ENCODE measurements at regions not wholly inside any gene's neighbourhood (a gene's known extent, or its start where the extent isn't known, plus 50 kb on each side); places are given as distances from the start of the nearest gene placed in this dataset.

- Histone ChIP-seq H3K27ac (ENCODE audit: insufficient read depth, low read length, poor library complexity, severe bottlenecking) (no peak overlapping the region), H3K4me1 (ENCODE audit: control insufficient read depth, insufficient read depth, low read length, poor library complexity, severe bottlenecking) (no peaks in the 10 kb centered on the region), H3K27me3 (ENCODE audit: control insufficient read depth, insufficient read depth, low read length) (no peaks in the 10 kb centered on the region), H3K4me3 (ENCODE audit: low read depth, low read length) (no peak overlapping the region), H3K9me3 (ENCODE audit: control insufficient read depth in 2 of 2, low read length in 2 of 2) (no peaks in the 10 kb centered on the region), H3K36me3 (ENCODE audit: control insufficient read depth, insufficient read depth, low read length) (no peaks in the 10 kb centered on the region)
- Mint-ChIP-seq H3K9me3 (no peaks in the 10 kb centered on the region), H3K27me3 (peaks cover 5% of the 10 kb centered on the region), H3K4me1 (peaks cover 0 to 6% (median 3%) of the 10 kb centered on the region in 4 donors), H3K36me3 (no peaks in the 10 kb centered on the region), H3K4me3 (no peak overlapping the region), H3K27ac (no peak overlapping the region)
- DNase-seq (no peak), ATAC-seq (ENCODE audit: low read depth in 2 of 2) (no peak)
Observed at GRCh38 chr12:89845767-89846166, 137.1 kb upstream of the ATP2B1 start.

- Histone ChIP-seq H3K36me3 (ENCODE audit: control insufficient read depth, insufficient read depth, low read length) (no peaks in the 10 kb centered on the region), H3K27me3 (ENCODE audit: control insufficient read depth, insufficient read depth, low read length) (no peaks in the 10 kb centered on the region), H3K9me3 (ENCODE audit: control insufficient read depth in 2 of 2, low read length in 2 of 2) (no peaks in the 10 kb centered on the region), H3K4me1 (ENCODE audit: control insufficient read depth, insufficient read depth, low read length, poor library complexity, severe bottlenecking) (no peaks in the 10 kb centered on the region), H3K4me3 (ENCODE audit: low read depth, low read length) (no peak overlapping the region), H3K27ac (ENCODE audit: insufficient read depth, low read length, poor library complexity, severe bottlenecking) (no peak overlapping the region)
- Mint-ChIP-seq H3K4me3 (no peak overlapping the region), H3K27me3 (peaks cover 5% of the 10 kb centered on the region), H3K36me3 (no peaks in the 10 kb centered on the region), H3K27ac (peak overlapping the region in 1 of 3 donors; percentile 20), H3K9me3 (no peaks in the 10 kb centered on the region), H3K4me1 (peaks cover 0 to 5% (median 2%) of the 10 kb centered on the region in 4 donors)
- no peak for DNase-seq
- no peak for ATAC-seq (ENCODE audit: low read depth in 2 of 2)
Observed at GRCh38 chr12:89845366-89845765, 136.7 kb upstream of the ATP2B1 start.

GRCh38 chr12:89844539-89844938, 135.9 kb upstream of the ATP2B1 start:
- no peak overlapping the region for H3K4me3 ChIP-seq (ENCODE audit: low read depth, low read length)
- no peaks in the 10 kb centered on the region for H3K9me3 Mint-ChIP-seq
- no peaks in the 10 kb centered on the region for H3K9me3 ChIP-seq (ENCODE audit: control insufficient read depth in 2 of 2, low read length in 2 of 2)
- no peak overlapping the region for H3K4me3 Mint-ChIP-seq
- H3K4me1 Mint-ChIP-seq = peaks cover 3 to 4% (median 3%) of the 10 kb centered on the region in 4 donors
- no peak for DNase-seq
- no peaks in the 10 kb centered on the region for H3K36me3 ChIP-seq (ENCODE audit: control insufficient read depth, insufficient read depth, low read length)
- H3K27me3 Mint-ChIP-seq = peaks cover 5% of the 10 kb centered on the region
- H3K27ac ChIP-seq (ENCODE audit: insufficient read depth, low read length, poor library complexity, severe bottlenecking) = no peak overlapping the region
- no peaks in the 10 kb centered on the region for H3K4me1 ChIP-seq (ENCODE audit: control insufficient read depth, insufficient read depth, low read length, poor library complexity, severe bottlenecking)
- no peak for ATAC-seq (ENCODE audit: low read depth in 2 of 2)
- H3K36me3 Mint-ChIP-seq = no peaks in the 10 kb centered on the region
- H3K27ac Mint-ChIP-seq = no peak overlapping the region
- H3K27me3 ChIP-seq (ENCODE audit: control insufficient read depth, insufficient read depth, low read length) = no peaks in the 10 kb centered on the region

GRCh38 chr12:89840162-89840922, 131.7 kb upstream of the ATP2B1 start:
- Mint-ChIP-seq H3K27ac (peak overlapping the region in 1 of 3 donors; percentile 52), H3K9me3 (no peaks in the 10 kb centered on the region), H3K27me3 (peaks cover 5% of the 10 kb centered on the region), H3K4me3 (no peak overlapping the region), H3K4me1 (peaks cover 0 to 6% (median 6%) of the 10 kb centered on the region in 4 donors), H3K36me3 (no peaks in the 10 kb centered on the region)
- H3K4me3 ChIP-seq (ENCODE audit: low read depth, low read length) = no peak overlapping the region
- no peaks in the 10 kb centered on the region for H3K27me3 ChIP-seq (ENCODE audit: control insufficient read depth, insufficient read depth, low read length)
- ATAC-seq (ENCODE audit: low read depth in 2 of 2) (no peak), DNase-seq (no peak)
- H3K36me3 ChIP-seq (ENCODE audit: control insufficient read depth, insufficient read depth, low read length) = no peaks in the 10 kb centered on the region
- H3K9me3 ChIP-seq (ENCODE audit: control insufficient read depth in 2 of 2, low read length in 2 of 2) = no peaks in the 10 kb centered on the region
- no peaks in the 10 kb centered on the region for H3K4me1 ChIP-seq (ENCODE audit: control insufficient read depth, insufficient read depth, low read length, poor library complexity, severe bottlenecking)
- H3K27ac ChIP-seq (ENCODE audit: insufficient read depth, low read length, poor library complexity, severe bottlenecking) = no peak overlapping the region

- H3K27ac Mint-ChIP-seq = no peak overlapping the region
- H3K4me1 ChIP-seq (ENCODE audit: control insufficient read depth, insufficient read depth, low read length, poor library complexity, severe bottlenecking) = no peaks in the 10 kb centered on the region
- no peak for ATAC-seq (ENCODE audit: low read depth in 2 of 2)
Observed at GRCh38 chr12:89839444-89839843, 130.8 kb upstream of the ATP2B1 start.

GRCh38 chr12:89838833-89839232, 130.2 kb upstream of the ATP2B1 start:
- Mint-ChIP-seq H3K4me1 (peaks cover 0 to 6% (median 6%) of the 10 kb centered on the region in 4 donors), H3K27me3 (peaks cover 5% of the 10 kb centered on the region), H3K27ac (no peak overlapping the region), H3K9me3 (no peaks in the 10 kb centered on the region), H3K36me3 (no peaks in the 10 kb centered on the region), H3K4me3 (no peak overlapping the region)
- Histone ChIP-seq H3K9me3 (ENCODE audit: control insufficient read depth in 2 of 2, low read length in 2 of 2) (no peaks in the 10 kb centered on the region), H3K36me3 (ENCODE audit: control insufficient read depth, insufficient read depth, low read length) (no peaks in the 10 kb centered on the region), H3K27me3 (ENCODE audit: control insufficient read depth, insufficient read depth, low read length) (no peaks in the 10 kb centered on the region), H3K4me3 (ENCODE audit: low read depth, low read length) (no peak overlapping the region), H3K27ac (ENCODE audit: insufficient read depth, low read length, poor library complexity, severe bottlenecking) (no peak overlapping the region), H3K4me1 (ENCODE audit: control insufficient read depth, insufficient read depth, low read length, poor library complexity, severe bottlenecking) (no peaks in the 10 kb centered on the region)
- no peak for DNase-seq
- ATAC-seq (ENCODE audit: low read depth in 2 of 2) = no peak

More at GRCh38 chr12:89839444-89839843, 130.8 kb upstream of the ATP2B1 start:
- no peak overlapping the region for H3K4me3 Mint-ChIP-seq
- H3K9me3 ChIP-seq (ENCODE audit: control insufficient read depth in 2 of 2, low read length in 2 of 2) = no peaks in the 10 kb centered on the region
- peaks cover 0 to 6% (median 6%) of the 10 kb centered on the region in 4 donors for H3K4me1 Mint-ChIP-seq
- H3K36me3 ChIP-seq (ENCODE audit: control insufficient read depth, insufficient read depth, low read length) = no peaks in the 10 kb centered on the region
- H3K9me3 Mint-ChIP-seq = no peaks in the 10 kb centered on the region
- no peaks in the 10 kb centered on the region for H3K27me3 ChIP-seq (ENCODE audit: control insufficient read depth, insufficient read depth, low read length)
- peaks cover 5% of the 10 kb centered on the region for H3K27me3 Mint-ChIP-seq
- DNase-seq = no peak
- no peaks in the 10 kb centered on the region for H3K36me3 Mint-ChIP-seq
- H3K4me3 ChIP-seq (ENCODE audit: low read depth, low read length) = no peak overlapping the region
- no peak overlapping the region for H3K27ac ChIP-seq (ENCODE audit: insufficient read depth, low read length, poor library complexity, severe bottlenecking)

GRCh38 chr12:89836026-89836425, 127.4 kb upstream of the ATP2B1 start:
- Histone ChIP-seq H3K9me3 (ENCODE audit: control insufficient read depth in 2 of 2, low read length in 2 of 2) (no peaks in the 10 kb centered on the region), H3K27ac (ENCODE audit: insufficient read depth, low read length, poor library complexity, severe bottlenecking) (no peak overlapping the region), H3K36me3 (ENCODE audit: control insufficient read depth, insufficient read depth, low read length) (no peaks in the 10 kb centered on the region), H3K4me3 (ENCODE audit: low read depth, low read length) (no peak overlapping the region), H3K27me3 (ENCODE audit: control insufficient read depth, insufficient read depth, low read length) (no peaks in the 10 kb centered on the region), H3K4me1 (ENCODE audit: control insufficient read depth, insufficient read depth, low read length, poor library complexity, severe bottlenecking) (no peaks in the 10 kb centered on the region)
- no peaks in the 10 kb centered on the region for H3K9me3 Mint-ChIP-seq
- ATAC-seq (ENCODE audit: low read depth in 2 of 2) = no peak
- H3K4me3 Mint-ChIP-seq = no peak overlapping the region
- H3K4me1 Mint-ChIP-seq = peaks cover 0 to 6% (median 6%) of the 10 kb centered on the region in 4 donors
- H3K36me3 Mint-ChIP-seq = no peaks in the 10 kb centered on the region
- H3K27ac Mint-ChIP-seq = no peak overlapping the region
- no peaks in the 10 kb centered on the region for H3K27me3 Mint-ChIP-seq
- no peak for DNase-seq

GRCh38 chr12:89834676-89835075, 126.0 kb upstream of the ATP2B1 start:
- Mint-ChIP-seq H3K4me1 (peaks cover 0 to 5% (median 4%) of the 10 kb centered on the region in 4 donors), H3K9me3 (no peaks in the 10 kb centered on the region), H3K27ac (no peak overlapping the region), H3K36me3 (no peaks in the 10 kb centered on the region), H3K27me3 (no peaks in the 10 kb centered on the region), H3K4me3 (no peak overlapping the region)
- no peak overlapping the region for H3K4me3 ChIP-seq (ENCODE audit: low read depth, low read length)
- DNase-seq = no peak
- H3K4me1 ChIP-seq (ENCODE audit: control insufficient read depth, insufficient read depth, low read length, poor library complexity, severe bottlenecking) = no peaks in the 10 kb centered on the region
- no peak for ATAC-seq (ENCODE audit: low read depth in 2 of 2)
- H3K27ac ChIP-seq (ENCODE audit: insufficient read depth, low read length, poor library complexity, severe bottlenecking) = no peak overlapping the region
- H3K27me3 ChIP-seq (ENCODE audit: control insufficient read depth, insufficient read depth, low read length) = no peaks in the 10 kb centered on the region
- no peaks in the 10 kb centered on the region for H3K9me3 ChIP-seq (ENCODE audit: control insufficient read depth in 2 of 2, low read length in 2 of 2)
- no peaks in the 10 kb centered on the region for H3K36me3 ChIP-seq (ENCODE audit: control insufficient read depth, insufficient read depth, low read length)

Data from CD4-positive, CD25-positive, alpha-beta regulatory T cell (primary cell).